K562 (cell line): ENCODE measurements at regions not wholly inside any gene's neighbourhood (a gene's known extent, or its start where the extent isn't known, plus 50 kb on each side); places are given as distances from the start of the nearest gene placed in this dataset.

ENCODE experiments used
- ATAC-seq: fragments of 200-7000 bp; cut with Tn5 transposase; 3 replicates; pipeline ENCODE4 v1.9.1; 2020; ENCODE audit warnings: moderate library complexity
- BruUV-seq: library from RNA; stranded (reverse); fragments of 400-500 nt; replicated peaks from 2 replicates; lab custom pipeline; 2021; lab: Mats Ljungman, UMichigan
- CTCF ChIA-PET: fragments of 300-600 bp; formaldehyde crosslinking; extraction: SDS; loops from one replicate; lab custom pipeline; 2021; ENCODE audit warnings: low intra/inter-chr PET ratio; lab: Yijun Ruan, JAX
- POLR2A ChIA-PET: fragments of 300-600, 350-650 bp; sonication (Branson Sonifier 250); formaldehyde crosslinking; extraction: SDS; loops from one replicate; lab custom pipeline; 2021; ENCODE audit warnings: antibody characterized with exemption, inconsistent platforms; lab: Yijun Ruan, JAX
- DNase-seq, 4 experiments: peaks; one replicate each; pipeline versions ENCODE4 v3.0.0 to v3.0.0-alpha.2; 2011 to 2018; ENCODE audit warnings: low spot score in 3 of 4, mixed read lengths in 3 of 4; ENCODE audit errors: extremely low read depth in 1 of 4
- FAIRE-seq: peaks from 2 replicates; lab custom pipeline; 2011; peaks lifted over from hg19 to GRCh38; lab: Jason Lieb, UNC
- H2AFZ ChIP-seq: 2 replicates; pipeline ENCODE4 v1.6.0; 2011; ENCODE audit warnings: low read depth, low read length, control low read depth, inconsistent platforms
- H3K27ac ChIP-seq: fragments of 200-600 bp; 3 replicates; pipeline ENCODE4 v1.8.0; 2011; ENCODE audit warnings: low read depth, mild to moderate bottlenecking, control low read depth, inconsistent platforms, low read length, moderate library complexity, mixed read lengths; ENCODE audit errors: extremely low read depth
- H3K27me3 ChIP-seq, 2 experiments: fragments of 300-600 bp in 1 of 2; 2 replicates in 1 of 2; 3 replicates in 1 of 2; pipeline versions ENCODE4 v1.6.0 to v1.8.0; 2011; ENCODE audit warnings: inconsistent platforms in 2 of 2, low read length in 2 of 2, mild to moderate bottlenecking in 1 of 2, mixed read lengths in 1 of 2, moderate library complexity in 1 of 2; ENCODE audit not compliant: control insufficient read depth in 2 of 2, insufficient read depth in 2 of 2
- H3K36me3 ChIP-seq: fragments of 300-600 bp; 3 replicates; pipeline ENCODE4 v1.8.0; 2011; ENCODE audit warnings: mild to moderate bottlenecking, low read length, inconsistent platforms; ENCODE audit not compliant: control insufficient read depth, insufficient read depth
- H3K4me1 ChIP-seq, 2 experiments: fragments of 200-600 bp in 1 of 2; replicated peaks in 1 of 2; 2 replicates in 1 of 2; 3 replicates in 1 of 2; pipeline versions ENCODE4 v1.5.1 to v1.8.0; 2011; ENCODE audit warnings: inconsistent platforms in 2 of 2, low read length in 2 of 2, mild to moderate bottlenecking in 1 of 2, mixed read lengths in 1 of 2, moderate library complexity in 1 of 2; ENCODE audit not compliant: control insufficient read depth in 2 of 2, insufficient read depth in 2 of 2
- H3K4me2 ChIP-seq: 2 replicates; pipeline ENCODE4 v1.6.1; 2011; ENCODE audit warnings: low read length, control low read depth, inconsistent platforms, mixed read lengths; ENCODE audit not compliant: insufficient read depth
- H3K4me3 ChIP-seq: fragments of 200-600 bp; sonication (generic), shearing (Covaris generic); 2 replicates; pipeline ENCODE4 v1.5.1; 2016; ENCODE audit warnings: control low read depth, inconsistent platforms
- H3K79me2 ChIP-seq: fragments of 200-600 bp; 3 replicates; pipeline ENCODE4 v1.8.0; 2011; ENCODE audit warnings: low read length, inconsistent platforms; ENCODE audit not compliant: control insufficient read depth, insufficient read depth
- H3K9ac ChIP-seq, 2 experiments: 2 replicates each; pipeline versions ENCODE4 v1.6.0 to v1.6.1; 2011; ENCODE audit warnings: low read depth in 2 of 2, low read length in 2 of 2, control low read depth in 1 of 2, inconsistent platforms in 1 of 2, mild to moderate bottlenecking in 1 of 2, mixed read lengths in 1 of 2; ENCODE audit not compliant: insufficient read depth in 1 of 2
- H3K9me1 ChIP-seq: one replicate; pipeline ENCODE4 v1.6.0; 2011; ENCODE audit warnings: inconsistent platforms, mild to moderate bottlenecking, low read length, moderate library complexity; ENCODE audit not compliant: control insufficient read depth, insufficient read depth
- H3K9me3 ChIP-seq: replicated peaks from 2 replicates; pipeline ENCODE4 v1.5.1; 2011; ENCODE audit warnings: low read depth, low read length, inconsistent platforms; ENCODE audit not compliant: control insufficient read depth, insufficient read depth
- H4K20me1 ChIP-seq: replicated peaks from 2 replicates; pipeline ENCODE4 v1.6.1; 2011; ENCODE audit warnings: low read length, inconsistent platforms, mixed read lengths; ENCODE audit not compliant: control insufficient read depth, insufficient read depth
- CGGBP1 ChIP-seq: fragments of 250-450 bp; sonication (Bioruptor Pico); IDR thresholded peaks from 2 replicates; pipeline ENCODE4 v1.9.0; 2021; ENCODE audit warnings: mild to moderate bottlenecking
- JUN ChIP-seq, 2 experiments: sonication (generic) in 1 of 2; formaldehyde crosslinking in 1 of 2; IDR thresholded peaks; 2 replicates each; pipeline versions ENCODE4 v1.6.1 to v1.8.0; 2012 to 2022; ENCODE audit warnings: borderline replicate concordance in 2 of 2, mild to moderate bottlenecking in 2 of 2, improper control_type of control experiment in 1 of 2, low read depth in 1 of 2, low read length in 1 of 2, missing genetic modification reagents in 1 of 2
- PCBP1 ChIP-seq: fragments of 200-400 bp; formaldehyde crosslinking; IDR thresholded peaks from 2 replicates; pipeline ENCODE4 v1.6.1; 2018; ENCODE audit warnings: mild to moderate bottlenecking, low read depth, low read length; ENCODE audit not compliant: poor library complexity, severe bottlenecking
- TFE3 ChIP-seq: fragments of 450-650 bp; formaldehyde crosslinking; IDR thresholded peaks from 2 replicates; pipeline ENCODE4 v1.4.0; 2020; ENCODE audit warnings: mild to moderate bottlenecking, mixed read lengths
- ZBTB33 ChIP-seq: sonication (generic); formaldehyde crosslinking; IDR thresholded peaks from 2 replicates; pipeline ENCODE4 v1.8.1; 2023; ENCODE audit warnings: mild to moderate bottlenecking, missing genetic modification reagents
- ZNF184 ChIP-seq: sonication (generic); formaldehyde crosslinking; IDR thresholded peaks from 2 replicates; pipeline ENCODE4 v1.5.0; 2020; ENCODE audit warnings: missing genetic modification reagents
- WGBS: fragments of 100-300 bp; shearing (Covaris generic); methylation state at CpG from one replicate; pipeline ENCODE4 v1.1.6; 2016; ENCODE audit warnings: low coverage, mixed read lengths; ENCODE audit not compliant: insufficient coverage; ENCODE audit errors: missing lambda C conversion rate; 5-methylcytosine and 5-hydroxymethylcytosine counted together
- in situ Hi-C: fragments of 300-500 bp; cut with MboI; formaldehyde crosslinking; loops from 4 replicates; pipeline ENCODE4 v1.15.0; 2018; ENCODE audit warnings: inconsistent platforms, mixed read lengths
- intact Hi-C: fragments of 100-400 bp; cut with micrococcal nuclease; formaldehyde crosslinking; loops from 2 replicates; pipeline ENCODE4 v1.14.2; 2022

- H3K4me2 ChIP-seq = no peak overlapping the region
- POLR2A ChIA-PET = interaction anchor here (1.2 to 1.3 kb wide), 2 partner anchors 12 to 112 kb away, joined by 3 read pairs; no protein-coding TSS in a partner anchor
- in situ Hi-C loops = no loop called here
Observed at GRCh38 chr18:8507915-8508705, 101.1 kb upstream of the RAB12 start.

More at GRCh38 chr18:8507915-8508705, 101.1 kb upstream of the RAB12 start:
- no TSS peak for BruUV-seq
- no peak overlapping the region for H3K9ac ChIP-seq
- FAIRE-seq = no peak
- 2% methylated on average over 10 of the region's 10 CpGs for WGBS
- no peaks in the 10 kb centered on the region for H3K36me3 ChIP-seq
- no peaks in the 10 kb centered on the region for H4K20me1 ChIP-seq
- H3K9me1 ChIP-seq = no peaks in the 10 kb centered on the region
- peaks cover 6 to 29% of the 10 kb centered on the region in 2 experiments for H3K27me3 ChIP-seq
- H3K27ac ChIP-seq = no peak overlapping the region
- no peak overlapping the region for H2AFZ ChIP-seq
- TF ChIP-seq JUN (IDR thresholded peaks at IDR 0.05; ENCODE audit: borderline replicate concordance, low read depth, low read length) (no peak), JUN (CRISPR knock-in tag; IDR thresholded peaks at IDR 0.05; ENCODE audit: borderline replicate concordance) (no peak), PCBP1 (no peak), ZNF184 (CRISPR knock-in tag) (no peak), CGGBP1 (CRISPR knock-in tag) (no peak), TFE3 (no peak), ZBTB33 (CRISPR knock-in tag) (no peak)
- no peaks in the 10 kb centered on the region for H3K9me3 ChIP-seq
- CTCF ChIA-PET = no interaction called here
- intact Hi-C loops = no loop called here
- no peak for DNase-seq
- no peak overlapping the region for H3K4me3 ChIP-seq
- ATAC-seq = no peak
- no peaks in the 10 kb centered on the region for H3K4me1 ChIP-seq
- H3K79me2 ChIP-seq = no peaks in the 10 kb centered on the region
